ENCODE measurements at regions not wholly inside any gene's neighbourhood (a gene's known extent, or its start where the extent isn't known, plus 50 kb on each side); places are given as distances from the start of the nearest gene placed in this dataset.

DNA sequence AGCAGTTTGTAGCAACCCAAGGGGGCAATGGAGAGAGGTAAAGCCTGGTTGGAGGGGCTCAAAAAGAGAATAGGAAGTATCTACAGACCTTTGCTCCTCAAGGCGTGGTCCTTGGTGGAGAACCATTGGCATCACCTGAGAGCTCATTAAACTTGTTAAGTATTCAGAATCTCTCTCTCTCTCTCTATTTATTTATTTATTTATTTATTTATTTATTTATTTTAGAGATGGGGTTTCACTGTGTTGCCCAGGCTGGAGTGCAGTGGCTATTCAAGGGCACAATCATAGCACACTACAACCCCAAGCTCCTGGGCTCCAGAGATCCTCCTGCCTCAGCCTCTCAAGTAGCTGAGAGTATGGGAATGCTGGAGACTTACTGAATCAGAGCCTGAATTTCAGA, 193.1 kb upstream of the ADCY2 start:
- no peak overlapping the region for H3T11ph ChIP-seq (ENCODE audit: low read length)
- no peaks in the 10 kb centered on the region for H3K23me2 ChIP-seq (ENCODE audit: insufficient read length, low read depth, low read length, poor library complexity, severe bottlenecking)
- H2BK120ac ChIP-seq (ENCODE audit: low read depth, low read length, poor library complexity, severe bottlenecking), result no peak overlapping the region
- no peak overlapping the region for H3K27ac ChIP-seq (ENCODE audit: insufficient read length, low read depth, low read length)
- H3K4me1 Mint-ChIP-seq, result no peaks in the 10 kb centered on the region
- no peaks in the 10 kb centered on the region for H3K79me1 ChIP-seq (ENCODE audit: insufficient read depth, low read depth, low read length, poor library complexity, severe bottlenecking)
- H3K14ac ChIP-seq (ENCODE audit: insufficient read depth, low read length), result no peak overlapping the region
- H4K20me1 ChIP-seq (ENCODE audit: control insufficient read depth, insufficient read depth, insufficient read length), result no peaks in the 10 kb centered on the region
- no peak for TF ChIP-seq CTCF (conservative IDR thresholded peaks at IDR 0.05)
- H2AK5ac ChIP-seq (ENCODE audit: insufficient read length, low read length), result no peak overlapping the region
- H3K79me2 ChIP-seq (ENCODE audit: insufficient read depth, low read length), result no peaks in the 10 kb centered on the region
- H3K23ac ChIP-seq (ENCODE audit: insufficient read length, low read depth, low read length), result no peak overlapping the region
- no peaks in the 10 kb centered on the region for H3K27me3 ChIP-seq (ENCODE audit: insufficient read depth, low read length)
- no peak overlapping the region for H3K4ac ChIP-seq (ENCODE audit: low read depth, low read length)
- H3K27me3 Mint-ChIP-seq (ENCODE audit: low read depth), result peaks cover 3% of the 10 kb centered on the region; the same call in 1 of the 2 replicates
- no peak overlapping the region for H2BK20ac ChIP-seq (ENCODE audit: low read depth, low read length, poor library complexity, severe bottlenecking)
- no peak overlapping the region for H3K56ac ChIP-seq (ENCODE audit: insufficient read length, low read depth, low read length)
- no CpG with 5 or more reads among the region's 1 CpG for WGBS (ENCODE audit: extremely low coverage, insufficient read length, low lambda C conversion rate)
- H4K8ac ChIP-seq (replicated peaks; ENCODE audit: insufficient read length, low read depth, low read length), result no peak overlapping the region
- H2BK12ac ChIP-seq (ENCODE audit: insufficient read length, low read depth, low read length), result no peak overlapping the region
- no peak overlapping the region for H3K18ac ChIP-seq (ENCODE audit: insufficient read length, low read depth, low read length)
- H3K4me3 Mint-ChIP-seq, result no peak overlapping the region
- no peaks in the 10 kb centered on the region for H3K4me1 ChIP-seq (ENCODE audit: insufficient read depth, low read length)
- H3K4me2 ChIP-seq (ENCODE audit: insufficient read depth, insufficient read length, low read length), result no peak overlapping the region
- H3K27ac Mint-ChIP-seq, result no peak overlapping the region
- no peak overlapping the region for H2BK15ac ChIP-seq (ENCODE audit: low read depth, low read length)
- H4K91ac ChIP-seq (ENCODE audit: insufficient read length, low read depth, low read length), result no peak overlapping the region
- no peak overlapping the region for H4K5ac ChIP-seq (ENCODE audit: insufficient read length, low read depth, low read length)
- H3K36me3 Mint-ChIP-seq (ENCODE audit: insufficient read depth in 1 of 3, low read depth in 3 of 3), result peaks cover 0 to 3% (median 0%) of the 10 kb centered on the region in 3 experiments; a peak in 3 of 7 replicates
- H3K9me3 Mint-ChIP-seq, result peaks cover 0 to 4% of the 10 kb centered on the region in 2 experiments; a peak in 2 of 5 replicates
- H2AFZ ChIP-seq (ENCODE audit: low read length), result no peak overlapping the region
- no peak overlapping the region for H3K9ac ChIP-seq (ENCODE audit: extremely low read depth, insufficient read length, low read length)
- DNase-seq, result no peak
- no peaks in the 10 kb centered on the region for H3K9me3 ChIP-seq (ENCODE audit: control insufficient read depth, low read depth, low read length)
- no peak overlapping the region for H2BK5ac ChIP-seq (ENCODE audit: insufficient read length, low read length)

Measured in H9 (cell line).